ENCODE measurements at regions not wholly inside any gene's neighbourhood (a gene's known extent, or its start where the extent isn't known, plus 50 kb on each side); places are given as distances from the start of the nearest gene placed in this dataset.

DNA sequence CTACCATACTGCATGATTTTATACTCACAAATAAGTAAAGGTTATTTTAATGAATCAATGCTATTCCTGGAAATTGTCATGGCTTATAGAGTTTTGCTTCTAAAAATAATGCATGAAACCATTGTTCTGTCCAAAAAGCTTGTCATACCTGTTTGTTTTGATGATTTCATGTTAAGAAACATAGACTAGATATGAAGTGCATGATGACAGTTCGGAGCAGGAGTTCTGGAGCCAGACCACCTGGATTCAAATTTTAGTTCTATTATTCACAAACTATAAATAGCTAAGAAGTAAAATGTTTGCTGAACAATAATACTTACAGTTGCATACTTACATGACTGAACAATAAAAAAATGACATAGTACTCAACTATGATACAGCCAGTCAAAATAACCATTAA, 107.0 kb upstream of the AKR1E2 start:
- TF ChIP-seq, protein P1, sequence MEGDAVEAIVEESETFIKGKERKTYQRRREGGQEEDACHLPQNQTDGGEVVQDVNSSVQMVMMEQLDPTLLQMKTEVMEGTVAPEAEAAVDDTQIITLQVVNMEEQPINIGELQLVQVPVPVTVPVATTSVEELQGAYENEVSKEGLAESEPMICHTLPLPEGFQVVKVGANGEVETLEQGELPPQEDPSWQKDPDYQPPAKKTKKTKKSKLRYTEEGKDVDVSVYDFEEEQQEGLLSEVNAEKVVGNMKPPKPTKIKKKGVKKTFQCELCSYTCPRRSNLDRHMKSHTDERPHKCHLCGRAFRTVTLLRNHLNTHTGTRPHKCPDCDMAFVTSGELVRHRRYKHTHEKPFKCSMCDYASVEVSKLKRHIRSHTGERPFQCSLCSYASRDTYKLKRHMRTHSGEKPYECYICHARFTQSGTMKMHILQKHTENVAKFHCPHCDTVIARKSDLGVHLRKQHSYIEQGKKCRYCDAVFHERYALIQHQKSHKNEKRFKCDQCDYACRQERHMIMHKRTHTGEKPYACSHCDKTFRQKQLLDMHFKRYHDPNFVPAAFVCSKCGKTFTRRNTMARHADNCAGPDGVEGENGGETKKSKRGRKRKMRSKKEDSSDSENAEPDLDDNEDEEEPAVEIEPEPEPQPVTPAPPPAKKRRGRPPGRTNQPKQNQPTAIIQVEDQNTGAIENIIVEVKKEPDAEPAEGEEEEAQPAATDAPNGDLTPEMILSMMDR (conservative IDR thresholded peaks at IDR 0.05), result no peak
- no peak for TF ChIP-seq EZH2 (IDR thresholded peaks at IDR 0.05; ENCODE audit: low read depth)
